HPDE6-E6E7 (cell line): ENCODE measurements at regions not wholly inside any gene's neighbourhood (a gene's known extent, or its start where the extent isn't known, plus 50 kb on each side); places are given as distances from the start of the nearest gene placed in this dataset.

Experiments used
- DNase-seq: peaks from one replicate; pipeline ENCODE4 v3.0.0; 2011; ENCODE audit warnings: missing footprints; ENCODE audit errors: extremely low spot score

GRCh38 chr4:3343358-3343757 is 50.5 kb downstream of the RGS12 start:
- no peak for DNase-seq

- no peak for DNase-seq
Observed at GRCh38 chr4:3344104-3344503, 51.3 kb downstream of the RGS12 start.

- DNase-seq, result no peak
Observed at GRCh38 chr4:3344596-3344995, 51.8 kb downstream of the RGS12 start.

DNA sequence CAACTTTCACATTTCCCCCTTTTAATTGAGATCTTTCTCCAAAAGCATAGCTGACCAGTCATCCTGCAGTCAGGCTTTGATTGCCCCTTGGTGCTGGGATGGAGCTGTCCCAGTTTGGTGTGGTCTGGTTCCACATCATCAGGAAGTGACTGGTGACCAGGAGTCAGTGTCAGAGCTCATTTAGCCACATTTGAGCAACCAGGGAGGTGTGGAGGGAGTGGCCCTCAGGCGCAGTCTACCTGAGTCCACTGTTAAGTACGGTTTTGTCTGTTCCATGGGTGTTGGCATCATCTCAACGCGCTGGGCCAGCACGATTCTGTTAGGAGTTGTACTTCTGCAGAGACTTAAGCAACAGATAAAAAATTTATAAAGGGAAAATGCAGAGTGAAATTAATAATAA is 52.6 kb downstream of the RGS12 start:
- DNase-seq, result no peak

DNA sequence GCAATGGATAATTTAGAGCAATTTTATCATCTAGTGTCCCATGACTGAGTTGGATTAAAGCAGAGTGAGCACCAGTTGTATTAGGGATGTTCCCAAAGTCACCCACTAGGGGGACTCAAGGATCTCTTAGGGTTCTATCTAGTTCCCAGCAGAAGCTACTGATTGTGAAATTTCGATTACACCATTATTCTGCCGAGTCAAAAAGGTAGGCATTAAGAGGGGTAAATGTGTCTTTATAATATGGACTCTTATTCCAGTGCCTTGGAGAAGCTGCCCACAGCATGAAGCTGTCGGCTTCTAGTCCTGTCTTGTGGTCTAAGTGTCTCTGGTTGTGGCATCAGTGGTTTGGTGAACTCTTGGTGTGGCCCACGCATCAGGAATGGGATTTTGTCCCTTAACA is 53.3 kb downstream of the RGS12 start:
- peak; percentile 79 for DNase-seq

GRCh38 chr4:3347871-3348270 is 55.0 kb downstream of the RGS12 start:
- no peak for DNase-seq

DNA sequence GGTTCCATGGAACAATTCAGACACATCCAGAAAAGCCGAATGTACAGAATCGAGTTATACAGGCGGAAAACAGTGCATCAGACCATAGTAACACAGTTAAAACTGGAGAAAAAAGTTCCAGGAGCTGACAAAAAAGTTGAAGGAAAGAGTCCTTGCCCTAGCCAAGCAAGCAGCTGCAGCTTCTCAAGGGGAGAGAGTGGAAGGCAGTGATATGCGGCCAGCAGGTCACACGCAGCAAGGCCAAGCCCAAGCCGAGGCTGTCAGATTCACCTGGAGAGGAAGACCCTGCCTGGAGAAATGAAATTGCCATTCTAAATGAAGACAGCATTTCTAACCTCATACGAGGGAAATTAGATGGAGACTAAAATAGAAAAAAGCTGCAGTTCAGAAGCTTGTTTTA is 55.8 kb downstream of the RGS12 start:
- DNase-seq, result no peak

DNA sequence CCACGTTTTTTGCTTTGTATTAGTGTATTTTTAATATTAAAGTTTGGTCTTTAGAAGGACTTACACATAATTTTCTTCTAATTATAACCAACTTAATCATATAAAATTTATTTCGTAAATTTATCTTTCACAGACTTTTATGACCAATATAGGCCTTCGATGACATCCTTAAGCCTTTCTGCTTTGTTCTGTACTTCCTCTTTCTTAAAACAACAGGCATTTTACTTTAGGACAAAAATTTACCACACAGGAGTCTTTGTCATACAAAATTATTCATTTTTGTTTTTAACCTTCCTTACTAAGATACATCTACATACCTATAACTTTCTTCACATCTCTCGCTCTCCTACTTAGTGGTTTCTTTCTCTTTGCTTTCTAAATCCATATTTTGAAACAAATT is 56.3 kb downstream of the RGS12 start:
- no peak for DNase-seq

- DNase-seq, result no peak
Observed at GRCh38 chr4:3351997-3352396, 59.2 kb downstream of the RGS12 start.

DNA sequence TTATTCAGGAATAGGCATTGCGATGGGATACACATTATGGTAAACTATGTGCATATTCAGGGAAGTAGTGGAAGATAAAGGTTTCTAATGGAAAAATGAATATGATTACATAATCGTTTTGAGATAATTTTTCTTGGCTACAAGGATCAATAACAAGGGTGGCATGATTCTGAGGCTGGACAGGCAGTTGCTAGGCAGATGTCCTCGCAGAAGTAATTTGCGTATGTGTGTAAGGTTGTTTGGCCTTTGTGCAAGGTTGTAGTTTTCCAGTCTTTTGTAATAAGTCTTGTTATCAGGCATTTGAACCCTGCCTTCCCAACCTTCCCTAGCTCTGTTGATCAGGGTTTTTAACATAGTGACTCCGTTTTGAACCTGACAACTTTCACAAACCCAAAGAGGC is 59.7 kb downstream of the RGS12 start:
- DNase-seq, result no peak

GRCh38 chr4:3352941-3353594 is 60.2 kb downstream of the RGS12 start:
- DNase-seq, result no peak

- DNase-seq, result no peak
Observed at GRCh38 chr4:3353752-3354454, 61.1 kb downstream of the RGS12 start.

DNA sequence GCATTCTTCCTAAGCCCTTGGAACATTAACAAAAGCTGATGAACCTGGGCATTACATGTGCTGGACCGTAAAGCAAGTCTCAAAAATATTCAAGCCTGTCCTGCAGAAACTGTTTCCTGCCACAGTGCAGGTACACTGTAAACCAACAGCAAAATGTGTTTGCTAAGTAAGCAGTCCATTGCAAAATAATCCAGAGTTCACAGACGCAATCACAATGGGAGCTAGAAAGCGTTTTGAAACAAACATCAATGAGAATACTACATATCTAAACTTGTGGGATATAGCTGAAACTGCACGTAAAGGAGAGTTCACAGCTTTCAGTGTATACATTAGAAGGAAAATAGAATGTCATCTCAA is 61.6 kb downstream of the RGS12 start:
- DNase-seq, result no peak

- DNase-seq, result no peak
Observed at GRCh38 chr4:3355266-3355748, 62.5 kb downstream of the RGS12 start.

GRCh38 chr4:3358656-3359055 is 65.8 kb downstream of the RGS12 start:
- DNase-seq, result no peak

GRCh38 chr4:3360777-3361176 is 68.0 kb downstream of the RGS12 start:
- no peak for DNase-seq

GRCh38 chr4:3361406-3361805 is 68.6 kb downstream of the RGS12 start:
- DNase-seq, result no peak

GRCh38 chr4:3361896-3362295 is 69.1 kb downstream of the RGS12 start:
- no peak for DNase-seq

DNA sequence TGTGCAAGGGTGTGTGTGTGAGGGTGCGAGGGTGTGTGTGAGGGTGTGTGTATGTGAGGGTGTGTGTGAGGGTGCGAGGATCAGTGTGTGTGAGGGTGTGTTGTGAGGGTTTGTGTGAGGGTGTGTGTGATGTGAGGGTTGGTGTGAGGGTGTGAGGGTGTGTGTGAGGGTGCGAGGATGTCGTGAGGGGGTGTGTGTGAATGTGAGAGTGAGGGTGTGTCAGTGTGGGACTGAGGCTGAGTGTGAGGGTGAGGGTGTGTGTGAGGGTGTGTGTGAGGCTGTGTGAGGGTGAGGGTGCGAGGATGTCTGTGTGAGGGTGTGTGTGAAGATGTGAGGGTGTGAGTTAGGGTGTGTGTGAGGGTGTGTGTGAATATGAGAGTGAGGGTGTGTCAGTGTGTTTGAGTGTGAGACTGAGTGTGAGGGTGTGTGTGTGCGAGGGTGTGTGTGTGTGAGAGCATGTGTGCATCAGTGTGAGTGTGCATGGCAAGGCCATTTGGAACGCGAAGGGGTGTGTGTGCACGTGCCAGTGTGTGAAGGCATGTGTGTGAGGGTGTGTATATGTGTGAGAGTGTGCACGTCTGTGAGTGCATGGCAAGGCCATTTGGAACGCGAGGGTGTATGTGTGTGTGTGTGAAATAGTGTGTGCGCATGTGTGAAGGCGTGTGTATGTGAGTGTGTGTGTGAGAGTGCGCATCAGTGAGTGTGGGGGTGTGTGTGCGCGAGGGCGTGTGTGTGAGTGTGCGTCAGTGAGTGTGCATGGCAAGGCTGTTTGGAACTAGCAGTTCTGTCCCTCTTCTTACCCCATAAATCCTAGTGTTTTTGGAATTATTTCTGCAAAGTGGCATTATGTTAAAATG is 69.8 kb downstream of the RGS12 start:
- DNase-seq, result no peak

DNA sequence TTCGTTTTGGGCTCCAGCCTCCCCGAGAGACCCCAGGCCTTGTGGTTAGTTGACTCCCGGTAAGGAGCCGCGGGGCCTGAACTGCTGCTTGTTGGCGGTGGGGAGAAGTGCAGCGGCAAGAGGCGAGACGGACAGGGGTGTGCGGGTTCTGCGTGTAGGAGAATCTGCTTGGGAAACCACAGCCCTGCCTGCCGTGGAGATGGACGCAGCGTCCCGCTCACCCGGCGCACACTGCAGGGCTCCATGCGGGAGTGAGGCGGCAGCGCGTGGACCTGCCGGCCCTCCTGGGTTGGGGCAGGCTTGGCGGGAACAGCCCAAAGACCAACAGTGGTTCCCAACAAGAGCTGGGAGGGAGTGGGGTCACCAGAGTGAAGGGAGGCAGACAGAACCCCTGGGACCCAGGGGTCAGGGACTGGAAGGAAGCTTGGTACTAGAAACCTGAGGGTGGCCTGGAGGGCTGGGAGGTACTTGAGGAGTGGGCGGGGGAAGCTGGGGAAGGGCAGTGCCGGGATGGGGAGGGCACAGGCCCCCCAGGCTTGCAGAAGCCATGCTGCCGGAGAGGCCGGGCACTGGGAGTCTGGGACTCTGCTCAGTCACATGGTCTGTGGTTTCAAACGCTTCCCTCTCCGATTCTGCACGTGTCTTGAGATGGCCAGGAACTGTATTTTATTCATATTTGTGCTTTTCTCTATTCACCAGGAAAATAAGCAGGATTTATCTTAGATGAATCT is 70.8 kb downstream of the RGS12 start:
- DNase-seq, result no peak

GRCh38 chr4:3364199-3364598 is 71.4 kb downstream of the RGS12 start:
- DNase-seq, result no peak
